HT1080 (cell line): ENCODE measurements at regions not wholly inside any gene's neighbourhood (a gene's known extent, or its start where the extent isn't known, plus 50 kb on each side); places are given as distances from the start of the nearest gene placed in this dataset. TPM values are rescaled to one million over a fixed set of nuclear protein-coding genes. Genes with fewer than 3 reads are reported as not detected.

Experiments used
- DNase-seq: peaks from one replicate; pipeline ENCODE4 v3.0.0-alpha.2; 2015; ENCODE audit warnings: low read depth
- small RNA-seq: library from RNA; depleted of rRNA; stranded (forward); fragments of <200 nt; gene quantifications from one replicate; pipeline ENCODE3, GENCODE V24; 2014

GRCh38 chr16:77132051-77132618 lies 58.9 kb upstream of the MON1B start:
- no peak for DNase-seq

GRCh38 chr16:77133706-77134105 lies 57.3 kb upstream of the MON1B start:
- DNase-seq, result no peak

- DNase-seq, result no peak
These were observed 53.9 kb upstream of the MON1B start for GRCh38 chr16:77137045-77137444.

Small RNA genes lying in the stretch of these regions (small RNA-seq; reads per million reads assigned to genes)
- gene MIR4719, result not detected
